AG04449 (cell line): ENCODE measurements at regions not wholly inside any gene's neighbourhood (a gene's known extent, or its start where the extent isn't known, plus 50 kb on each side); places are given as distances from the start of the nearest gene placed in this dataset.
"Not testable (repeated sequence)": the region's sequence is repeated elsewhere in the genome, so short reads cannot be mapped to it uniquely, and the experiment has no call there.

Source experiments
- CTCF ChIA-PET: fragments of 350-600 bp; formaldehyde crosslinking; extraction: SDS; loops from one replicate; lab custom pipeline; 2021; ENCODE audit warnings: antibody characterized with exemption; lab: Yijun Ruan, JAX
- POLR2A ChIA-PET: fragments of 400-600, 350-600 bp; formaldehyde crosslinking; extraction: SDS; loops from one replicate; lab custom pipeline; 2020; ENCODE audit warnings: antibody characterized with exemption, inconsistent platforms; lab: Yijun Ruan, JAX
- DNase-seq: peaks from one replicate; pipeline ENCODE4 v3.0.0-alpha.2; 2010; ENCODE audit warnings: low read depth, low spot score
- H3K4me3 ChIP-seq: 2 replicates; pipeline ENCODE4 v1.5.1; 2011; ENCODE audit warnings: low read depth, mild to moderate bottlenecking, control low read depth, low read length
- CTCF ChIP-seq: IDR thresholded peaks from one replicate; pipeline ENCODE4 v1.5.1; 2011; ENCODE audit warnings: mild to moderate bottlenecking, moderate library complexity, low read length, control low read depth, inconsistent platforms; ENCODE audit not compliant: insufficient read depth; ENCODE audit errors: missing control alignments

- CTCF ChIA-PET, result interaction anchor here (0.8 kb wide), 1 partner anchor 194 kb away, joined by 3 read pairs; no protein-coding TSS in a partner anchor
Measured at GRCh38 chr22:27598792-27599191, 202.8 kb downstream of the MN1 start.

DNA sequence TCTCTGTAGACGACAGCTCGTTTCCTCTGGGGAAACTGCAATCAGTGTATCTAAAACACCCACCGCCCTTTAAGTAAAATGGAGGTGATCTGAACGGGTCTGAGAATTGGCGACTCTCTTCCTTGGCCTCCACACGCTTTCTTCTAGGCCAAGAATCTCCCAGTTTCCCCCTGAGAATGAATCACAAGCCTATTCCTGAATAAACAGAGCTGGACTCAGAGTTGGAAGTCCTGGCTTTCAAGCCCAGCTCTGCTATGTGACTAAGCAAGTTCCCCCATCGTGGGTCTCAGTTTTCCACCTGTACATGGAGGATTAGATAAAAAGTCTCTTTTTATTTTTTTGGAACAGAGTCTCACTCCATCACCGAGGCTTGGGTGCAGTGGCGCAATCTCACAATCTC, 200.4 kb downstream of the MN1 start:
- DNase-seq, result no peak
- no peak overlapping the region for H3K4me3 ChIP-seq
- ChIA-PET POLR2A (no interaction called here), CTCF (no interaction called here)
- no peak for TF ChIP-seq CTCF

More at GRCh38 chr22:27598792-27599191, 202.8 kb downstream of the MN1 start:
- no peak for TF ChIP-seq CTCF
- DNase-seq, result no peak
- no peak overlapping the region for H3K4me3 ChIP-seq
- POLR2A ChIA-PET, result no interaction called here

DNA sequence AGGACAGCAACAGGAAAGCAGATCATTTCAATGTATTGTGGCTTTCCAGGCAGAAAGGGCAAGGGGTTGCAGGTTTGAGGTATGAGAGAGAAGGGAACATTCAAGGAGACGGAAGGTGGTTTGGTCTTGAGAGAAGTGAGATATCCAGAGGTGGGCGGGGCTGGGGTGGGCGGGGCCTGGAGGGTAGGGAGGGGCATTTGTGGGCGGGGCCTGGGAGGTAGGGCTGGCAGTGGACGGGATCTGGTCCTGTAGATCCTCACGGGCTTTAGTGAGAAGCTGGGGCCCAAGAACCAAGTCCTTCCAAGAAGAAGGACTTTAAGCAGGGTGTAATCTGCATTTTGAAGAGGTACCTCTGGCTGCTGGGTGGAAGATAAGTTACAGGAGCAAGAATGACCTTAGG, 199.2 kb downstream of the MN1 start:
- ChIA-PET POLR2A (no interaction called here), CTCF (no interaction called here)
- DNase-seq, result no peak
- H3K4me3 ChIP-seq, result no peak overlapping the region
- no peak for TF ChIP-seq CTCF

DNA sequence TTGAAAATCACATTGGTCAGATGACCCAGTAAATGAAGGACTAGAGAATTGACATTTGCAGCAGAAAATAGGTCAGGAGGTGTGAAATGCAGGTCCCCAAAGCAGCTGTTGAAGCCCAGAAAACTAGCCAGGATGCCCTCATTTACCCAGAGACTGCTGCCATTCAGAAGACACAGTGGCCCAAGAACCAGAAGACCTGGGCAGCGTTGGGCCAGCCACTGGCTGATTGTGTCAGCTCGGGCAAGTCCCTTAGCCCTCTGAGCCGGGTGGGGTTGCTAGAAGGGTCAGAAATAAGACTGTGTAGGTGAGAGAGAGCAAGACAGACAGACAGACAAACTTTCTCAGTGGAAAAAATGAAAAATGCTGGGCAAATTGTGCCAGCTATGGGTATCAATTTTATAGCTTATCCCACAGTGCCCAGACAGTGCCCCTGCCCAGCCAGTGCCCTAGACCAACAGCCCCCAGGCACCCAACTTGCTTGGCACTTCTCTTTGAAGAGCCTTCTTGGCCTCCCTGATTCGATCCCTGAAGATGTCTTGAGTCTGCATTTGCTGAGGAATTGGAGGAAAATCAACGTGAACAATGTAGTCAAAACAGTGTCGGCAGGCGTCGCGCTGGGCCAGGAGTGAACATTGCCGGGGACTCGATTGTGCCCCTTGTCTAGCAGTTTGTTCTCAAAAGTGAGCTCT, 198.3 kb downstream of the MN1 start:
- ChIA-PET CTCF (no interaction called here), POLR2A (no interaction called here)
- no peak for TF ChIP-seq CTCF

GRCh38 chr22:27603800-27604144, 197.8 kb downstream of the MN1 start:
- no peak for TF ChIP-seq CTCF
- POLR2A ChIA-PET, result no interaction called here
- CTCF ChIA-PET, result no interaction called here
- H3K4me3 ChIP-seq, result no peak overlapping the region
- no peak for DNase-seq

More for the DNA sequence above, 198.3 kb downstream of the MN1 start:
- no peak for DNase-seq
- no peak overlapping the region for H3K4me3 ChIP-seq

- CTCF ChIA-PET, result no interaction called here
- POLR2A ChIA-PET, result no interaction called here
- no peak for TF ChIP-seq CTCF
- H3K4me3 ChIP-seq, result no peak overlapping the region
- DNase-seq, result no peak
Measured at GRCh38 chr22:27605390-27605789, 196.2 kb downstream of the MN1 start.

- POLR2A ChIA-PET, CTCF ChIA-PET, H3K4me3 ChIP-seq, DNase-seq: not testable (repeated sequence)
Measured at GRCh38 chr22:27607750-27608149, 193.8 kb downstream of the MN1 start.
